Epithelial cell of proximal tubule (primary cell): ENCODE measurements at regions not wholly inside any gene's neighbourhood (a gene's known extent, or its start where the extent isn't known, plus 50 kb on each side); places are given as distances from the start of the nearest gene placed in this dataset.

ENCODE experiments used
- DNase-seq: peaks from one replicate; pipeline ENCODE4 v3.0.0-alpha.2; 2011; ENCODE audit warnings: low read depth
- H3K4me3 ChIP-seq: 2 replicates; pipeline ENCODE4 v1.5.1; 2011; ENCODE audit warnings: low read depth, mild to moderate bottlenecking, low read length
- CTCF ChIP-seq: conservative IDR thresholded peaks from 2 replicates; pipeline ENCODE4 v1.5.1; 2012; ENCODE audit warnings: low read depth, mild to moderate bottlenecking, low read length

- TF ChIP-seq CTCF = no peak
- no peak overlapping the region for H3K4me3 ChIP-seq
- DNase-seq = no peak
These were observed 193.8 kb downstream of the FOXO1 start for GRCh38 chr13:40472427-40473220.

GRCh38 chr13:40475617-40476016 lies 190.8 kb downstream of the FOXO1 start:
- TF ChIP-seq CTCF = no peak
- no peak overlapping the region for H3K4me3 ChIP-seq
- no peak for DNase-seq

- TF ChIP-seq CTCF = no peak
- no peak for DNase-seq
- H3K4me3 ChIP-seq = no peak overlapping the region
These were observed 190.1 kb downstream of the FOXO1 start for GRCh38 chr13:40476175-40476958.

- no peak for DNase-seq
- H3K4me3 ChIP-seq = no peak overlapping the region
- TF ChIP-seq CTCF = no peak
These were observed 188.5 kb downstream of the FOXO1 start for GRCh38 chr13:40477623-40478608.

GRCh38 chr13:40478775-40479174 lies 187.7 kb downstream of the FOXO1 start:
- no peak overlapping the region for H3K4me3 ChIP-seq
- DNase-seq = no peak
- no peak for TF ChIP-seq CTCF

- no peak overlapping the region for H3K4me3 ChIP-seq
- no peak for TF ChIP-seq CTCF
- DNase-seq = no peak
These were observed 187.1 kb downstream of the FOXO1 start for GRCh38 chr13:40479196-40479845.
